ENCODE measurements at regions not wholly inside any gene's neighbourhood (a gene's known extent, or its start where the extent isn't known, plus 50 kb on each side); places are given as distances from the start of the nearest gene placed in this dataset.
"Not testable (repeated sequence)": the region's sequence is repeated elsewhere in the genome, so short reads cannot be mapped to it uniquely, and the experiment has no call there.

GRCh38 chr4:57412259-57413054, 302.3 kb upstream of the IGFBP7 start:
- DNase-seq (ENCODE audit: low read depth): no peak

DNA sequence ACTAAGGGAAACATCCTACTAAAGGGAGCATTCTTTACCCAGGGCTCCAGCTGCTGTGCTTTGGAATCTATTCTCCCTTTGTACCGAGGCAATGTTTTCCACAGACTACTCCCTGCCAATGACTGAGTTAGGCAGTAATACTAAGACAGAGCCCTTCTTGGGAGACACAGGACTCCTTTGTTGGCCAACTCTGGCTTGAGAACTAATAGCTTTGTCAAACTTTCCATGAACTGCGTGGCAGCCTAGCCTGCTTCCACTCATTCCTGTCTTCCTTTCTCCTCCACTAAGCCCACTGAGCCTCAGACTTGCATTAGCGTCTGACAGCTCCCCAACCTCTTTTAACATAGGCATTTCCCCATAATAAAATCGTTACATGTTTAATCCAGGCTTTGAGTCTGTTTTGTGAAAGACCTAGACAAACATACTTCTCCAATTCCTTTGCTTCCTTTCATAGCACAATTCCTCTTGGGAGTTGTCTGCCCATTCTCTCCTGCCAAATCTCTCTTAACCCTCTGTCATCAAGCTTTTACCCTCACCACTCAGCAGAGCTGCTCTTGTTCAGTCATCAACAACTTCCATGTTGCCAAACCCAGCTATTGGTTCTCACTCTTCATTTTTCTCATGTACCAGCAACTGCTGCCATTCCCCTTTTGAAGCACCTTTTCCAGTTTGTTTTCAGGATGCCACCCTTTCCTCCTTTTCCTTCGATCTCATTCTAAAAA, 300.3 kb upstream of the IGFBP7 start:
- peak; percentile 21 for DNase-seq (ENCODE audit: low read depth)

- no peak for DNase-seq (ENCODE audit: low read depth)
Measured at GRCh38 chr4:57405359-57405758, 295.2 kb upstream of the IGFBP7 start.

DNA sequence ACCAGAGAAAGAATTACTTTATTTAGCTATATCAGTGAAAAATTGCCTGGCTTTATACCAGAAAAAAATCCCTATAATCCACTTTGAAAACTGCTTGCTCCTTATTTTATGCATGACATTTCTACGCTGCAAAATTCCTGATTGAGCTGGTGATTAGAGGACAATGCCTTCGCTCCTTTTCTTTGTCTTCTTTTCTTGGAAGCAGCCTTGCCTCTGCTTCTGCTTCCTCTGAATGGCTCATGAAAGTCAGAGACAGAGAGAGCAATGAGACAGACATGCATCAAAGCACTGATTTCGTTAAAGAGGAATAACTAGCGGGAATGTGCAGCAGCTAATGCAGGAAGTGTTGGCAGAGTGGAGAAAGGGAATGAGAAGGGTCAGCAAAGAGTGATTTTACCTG, 294.3 kb upstream of the IGFBP7 start:
- no peak for DNase-seq (ENCODE audit: low read depth)

DNA sequence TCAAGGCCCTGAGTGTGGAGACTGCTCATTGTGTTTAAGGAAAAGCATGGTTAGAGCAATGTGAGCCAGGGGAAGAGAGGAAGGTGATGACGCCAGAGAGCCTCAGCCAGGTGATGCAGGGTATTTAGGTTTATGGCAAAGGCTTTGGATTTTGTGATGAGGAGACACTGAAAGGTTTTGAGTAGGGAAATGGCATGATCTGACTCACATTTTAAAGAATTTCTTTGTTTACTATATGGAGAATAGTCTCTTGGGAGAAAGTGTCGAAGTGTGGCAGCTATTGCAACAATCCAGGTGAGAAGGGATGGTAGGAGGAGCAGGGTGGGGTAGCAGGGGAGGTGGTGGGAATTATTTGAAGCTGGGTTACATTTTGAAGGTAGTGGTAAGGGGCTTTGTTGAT, 293.4 kb upstream of the IGFBP7 start:
- DNase-seq (ENCODE audit: low read depth): no peak

DNA sequence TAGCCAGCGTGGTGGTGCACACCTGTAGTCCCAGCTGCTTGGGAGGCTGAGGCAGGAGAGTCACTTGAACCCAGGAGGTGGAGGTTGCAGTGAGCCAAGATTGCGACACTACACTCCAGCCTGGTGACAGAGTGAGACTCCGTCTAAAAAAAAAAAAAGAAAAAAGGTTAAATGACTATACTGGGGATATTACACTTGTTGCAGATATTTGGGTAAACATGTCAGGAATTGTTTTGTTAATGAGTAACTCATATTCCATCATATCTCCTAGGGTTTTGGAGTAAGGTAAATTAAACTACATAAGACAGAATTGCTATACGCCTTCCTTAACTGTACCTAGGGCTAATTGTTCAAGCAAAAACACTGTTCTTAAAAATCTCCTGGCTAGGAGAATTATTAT, 291.4 kb upstream of the IGFBP7 start:
- DNase-seq (ENCODE audit: low read depth): no peak

GRCh38 chr4:57378766-57379165, 268.6 kb upstream of the IGFBP7 start:
- peak; percentile 9 for DNase-seq (ENCODE audit: low read depth)

DNA sequence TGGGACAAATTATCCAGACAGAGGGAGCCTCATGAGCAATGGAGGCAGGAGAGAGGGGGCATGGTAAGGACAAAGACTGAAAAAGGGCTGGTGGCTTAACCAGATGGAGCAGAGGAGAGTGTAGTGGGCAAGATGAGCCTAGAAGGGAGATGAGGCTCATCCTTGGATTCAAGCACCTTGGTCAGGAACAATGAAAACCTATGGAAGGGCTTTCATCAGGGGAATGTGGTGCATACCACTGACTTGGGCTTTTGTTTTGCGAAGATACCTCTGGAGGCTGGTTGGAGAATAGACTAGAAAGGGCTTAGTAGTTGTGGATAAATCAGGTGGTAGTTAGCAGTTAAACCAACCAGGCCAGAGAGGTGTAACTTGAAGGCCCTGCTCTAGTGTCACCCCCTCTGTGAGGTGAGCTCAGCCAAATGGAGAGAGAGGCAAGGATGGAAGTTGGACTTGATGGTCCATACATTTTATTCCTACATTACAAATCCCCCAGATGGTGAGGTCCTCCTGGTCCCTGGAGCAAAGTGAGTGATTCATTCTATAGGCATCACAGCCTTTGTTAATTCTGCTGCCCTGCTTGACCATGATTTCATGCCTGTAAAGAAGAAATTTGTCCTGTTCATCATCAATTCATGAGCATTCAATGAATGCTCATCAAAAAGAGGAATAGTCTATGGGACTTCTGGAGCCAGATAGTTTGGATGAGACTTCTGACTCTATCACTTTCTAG, 264.8 kb upstream of the IGFBP7 start:
- DNase-seq (ENCODE audit: low read depth): no peak

- no peak for DNase-seq (ENCODE audit: low read depth)
Measured at GRCh38 chr4:57373991-57374390, 263.8 kb upstream of the IGFBP7 start.

DNA sequence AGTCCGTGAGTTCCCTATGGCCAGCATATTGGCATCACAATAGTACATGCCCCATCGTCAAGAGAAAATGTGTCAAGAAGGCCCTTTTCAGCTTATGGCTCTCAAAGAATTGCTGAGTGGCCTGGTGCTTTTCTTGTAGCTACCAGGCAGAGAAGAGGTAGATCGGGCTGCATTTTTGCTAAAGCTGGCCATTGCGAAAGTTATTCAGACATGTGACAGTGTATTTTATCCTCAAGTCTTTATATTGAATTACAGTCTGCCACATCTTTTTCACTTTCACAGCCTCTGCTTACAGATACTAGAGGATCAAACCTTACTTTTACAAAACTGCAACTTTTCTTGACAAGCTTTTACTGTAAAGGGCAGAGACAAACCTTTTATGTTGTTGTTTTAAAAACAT, 261.5 kb upstream of the IGFBP7 start:
- DNase-seq (ENCODE audit: low read depth): no peak

DNA sequence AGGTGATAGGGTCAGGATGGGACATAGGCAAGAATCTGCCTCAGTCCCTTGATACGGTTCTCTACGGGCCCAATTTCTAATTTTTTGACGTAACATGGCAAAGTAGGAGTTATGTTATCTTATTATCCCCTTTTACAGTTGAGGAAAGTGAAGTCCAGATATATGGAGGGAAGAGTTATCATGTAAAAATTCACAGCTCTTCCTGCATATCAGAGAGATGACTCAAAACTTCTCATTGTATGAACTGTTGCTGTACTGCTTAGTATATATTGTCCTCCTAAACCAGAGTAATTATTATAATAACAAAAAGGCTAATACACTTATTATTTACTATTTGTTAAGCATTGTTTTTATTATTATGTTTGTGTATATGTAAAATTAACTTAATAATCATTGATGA, 260.5 kb upstream of the IGFBP7 start:
- no peak for DNase-seq (ENCODE audit: low read depth)

DNA sequence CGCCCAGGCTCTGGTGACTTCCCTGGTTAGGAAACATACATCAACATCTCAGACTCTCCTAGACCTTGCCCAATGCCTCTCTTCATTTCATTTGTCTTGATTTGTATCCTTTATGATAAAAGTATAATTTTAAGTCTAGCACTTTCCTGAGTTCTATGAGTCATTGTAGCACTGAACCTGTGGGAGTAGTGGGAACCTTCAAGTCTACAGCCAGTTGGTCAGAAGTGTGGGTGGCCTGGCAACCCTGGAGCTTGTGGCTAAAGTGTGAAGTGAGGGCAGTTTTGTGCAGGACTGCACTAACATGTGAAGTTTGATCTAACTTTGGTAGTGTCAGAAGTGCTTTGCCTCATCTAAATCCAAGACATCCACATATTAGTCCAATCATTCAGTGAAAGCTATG, 259.3 kb upstream of the IGFBP7 start:
- no peak for DNase-seq (ENCODE audit: low read depth)

GRCh38 chr4:57364255-57364654, 254.1 kb upstream of the IGFBP7 start:
- no peak for DNase-seq (ENCODE audit: low read depth)

- no peak for DNase-seq (ENCODE audit: low read depth)
Measured at GRCh38 chr4:57363346-57363745, 253.2 kb upstream of the IGFBP7 start.

DNA sequence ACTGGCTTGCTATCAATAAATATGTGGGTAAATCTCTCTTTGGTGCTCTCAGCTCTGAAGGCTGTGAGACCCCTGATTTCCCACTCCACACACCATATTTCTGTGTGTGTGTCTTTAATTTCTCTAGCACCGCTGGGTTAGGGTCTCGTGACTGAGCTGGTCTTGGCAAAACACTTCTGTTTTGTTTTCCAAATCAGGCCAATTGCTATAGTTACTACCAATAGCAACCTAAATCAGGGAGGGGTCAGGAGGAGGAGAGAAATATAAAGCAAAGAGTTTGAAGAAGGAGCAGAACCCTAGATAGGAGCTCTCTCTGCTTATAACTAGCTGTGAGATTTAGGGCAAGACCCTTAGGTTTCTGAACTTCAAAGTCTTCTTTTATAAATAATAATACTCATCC, 250.5 kb upstream of the IGFBP7 start:
- no peak for DNase-seq (ENCODE audit: low read depth)

DNA sequence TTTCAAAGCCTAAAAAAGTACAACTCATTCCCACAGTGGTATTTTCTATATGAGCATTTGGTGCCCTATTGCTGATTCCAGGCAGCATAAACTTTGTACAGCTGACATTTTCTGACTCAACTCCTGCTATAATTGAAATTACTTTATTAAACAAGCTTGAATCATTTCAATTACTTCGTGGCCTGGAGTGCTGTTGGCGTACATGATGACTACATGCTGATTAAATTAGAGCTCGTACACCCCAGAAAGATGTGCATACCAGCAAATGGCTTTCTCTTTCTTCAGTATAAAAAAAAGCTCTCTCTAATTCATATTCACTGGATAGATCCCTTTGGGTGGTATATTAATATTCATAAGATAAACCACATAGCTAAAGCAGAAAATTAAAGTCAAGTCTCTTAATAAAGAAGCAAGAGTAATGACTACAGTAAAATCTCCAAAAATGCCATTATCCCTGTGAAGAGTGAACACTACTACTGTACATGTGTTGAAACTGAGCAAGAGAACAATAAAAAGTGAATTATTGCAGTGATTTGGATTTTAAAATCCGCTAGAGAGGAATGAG, 245.0 kb upstream of the IGFBP7 start:
- no peak for DNase-seq (ENCODE audit: low read depth)

GRCh38 chr4:57351731-57352130, 241.5 kb upstream of the IGFBP7 start:
- no peak for DNase-seq (ENCODE audit: low read depth)

- no peak for DNase-seq (ENCODE audit: low read depth)
Measured at GRCh38 chr4:57344296-57344695, 234.1 kb upstream of the IGFBP7 start.

DNA sequence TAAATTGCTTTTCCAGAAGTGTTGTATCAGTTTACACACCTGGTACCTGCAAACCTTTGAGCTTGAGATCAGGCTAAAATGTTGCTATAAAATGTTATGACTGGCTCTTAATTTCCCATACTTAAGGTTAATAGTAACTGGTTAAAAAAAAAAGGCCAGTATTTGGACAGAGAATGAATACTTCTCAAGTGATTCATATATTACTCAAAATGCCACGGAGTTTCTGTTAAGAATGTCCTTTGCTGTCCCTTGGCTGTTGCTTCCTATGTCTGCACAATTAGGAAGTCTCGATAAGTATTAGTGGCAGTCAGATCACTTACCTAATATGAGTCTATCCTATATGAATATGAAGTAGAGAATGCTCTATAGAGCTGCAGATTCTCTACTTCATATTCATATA, 232.2 kb upstream of the IGFBP7 start:
- DNase-seq (ENCODE audit: low read depth): peak; percentile 6

DNA sequence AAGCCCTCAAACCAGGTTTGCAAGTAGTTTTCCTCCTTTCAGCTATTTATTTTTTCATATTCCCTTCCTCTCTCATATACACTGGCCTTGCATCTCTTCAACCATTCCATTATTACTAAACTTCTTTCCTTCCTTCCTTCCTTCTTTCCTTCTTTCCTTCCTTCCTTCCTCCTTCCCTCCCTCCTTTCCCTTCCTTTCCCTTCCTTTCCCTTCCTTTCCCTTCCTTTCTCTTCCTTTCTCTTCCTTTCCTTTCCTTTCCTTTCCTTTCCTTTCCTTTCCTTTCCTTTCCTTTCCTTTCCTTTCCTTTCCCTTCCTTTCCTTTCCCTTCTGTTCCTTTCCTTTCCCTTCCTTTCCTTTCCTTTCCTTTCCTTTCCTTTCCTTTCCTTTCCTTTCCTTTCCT, 228.7 kb upstream of the IGFBP7 start:
- DNase-seq (ENCODE audit: low read depth): not testable (repeated sequence)

DNA sequence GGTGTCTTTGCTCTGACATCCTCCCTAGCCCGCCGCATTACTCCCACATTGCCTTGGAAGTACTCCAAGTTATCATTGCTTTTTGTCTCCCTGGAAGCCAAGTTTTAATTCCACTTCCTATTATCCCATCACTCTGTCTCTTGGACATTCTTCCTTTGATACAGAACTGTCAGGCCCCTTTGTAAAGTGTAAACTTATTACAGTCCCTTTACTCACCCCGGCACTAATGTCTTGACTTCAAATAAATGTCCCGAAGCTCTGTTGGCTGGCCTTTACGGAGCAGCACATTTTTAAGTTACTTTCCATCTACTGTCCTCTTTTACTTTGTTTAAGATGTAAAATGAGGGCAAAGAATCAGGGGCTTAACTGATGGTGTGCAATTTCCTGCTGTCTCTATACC, 223.5 kb upstream of the IGFBP7 start:
- DNase-seq (ENCODE audit: low read depth): no peak

- DNase-seq (ENCODE audit: low read depth): no peak
Measured at GRCh38 chr4:57331959-57332358, 221.8 kb upstream of the IGFBP7 start.

- no peak for DNase-seq (ENCODE audit: low read depth)
Measured at GRCh38 chr4:57329279-57329678, 219.1 kb upstream of the IGFBP7 start.
